Osteoblast (primary cell): ENCODE measurements at regions not wholly inside any gene's neighbourhood (a gene's known extent, or its start where the extent isn't known, plus 50 kb on each side); places are given as distances from the start of the nearest gene placed in this dataset.
A peak's percentile ranks its signal among the peaks of the same experiment; 100 is the strongest.

Experiments
- DNase-seq: peaks from one replicate; pipeline ENCODE4 v3.0.0; 2011; ENCODE audit warnings: low spot score, mixed read lengths; ENCODE audit not compliant: insufficient read length; ENCODE audit errors: missing footprints
- H2AFZ ChIP-seq: 2 replicates; pipeline ENCODE4 v1.6.0; 2011; ENCODE audit warnings: mild to moderate bottlenecking, low read length
- H3K27ac ChIP-seq: 2 replicates; pipeline ENCODE4 v1.5.1; 2011; ENCODE audit warnings: mild to moderate bottlenecking, low read depth, low read length, moderate library complexity
- H3K27me3 ChIP-seq: 2 replicates; pipeline ENCODE4 v1.6.0; 2012; ENCODE audit warnings: mild to moderate bottlenecking, control low read depth, inconsistent platforms, low read length, moderate library complexity; ENCODE audit not compliant: insufficient read depth
- H3K36me3 ChIP-seq: 2 replicates; pipeline ENCODE4 v1.5.1; 2011; ENCODE audit warnings: mild to moderate bottlenecking, low read length, control low read depth, moderate library complexity; ENCODE audit not compliant: insufficient read depth
- H3K4me1 ChIP-seq: 2 replicates; pipeline ENCODE4 v1.5.1; 2011; ENCODE audit warnings: mild to moderate bottlenecking, low read length, control low read depth, moderate library complexity; ENCODE audit not compliant: insufficient read depth
- H3K4me2 ChIP-seq: 2 replicates; pipeline ENCODE4 v1.6.0; 2011; ENCODE audit warnings: mild to moderate bottlenecking, low read length; ENCODE audit not compliant: insufficient read depth
- H3K4me3 ChIP-seq: fragments of 200-600 bp; sonication (generic); 3 replicates; pipeline ENCODE4 v1.5.1; 2012; ENCODE audit warnings: mild to moderate bottlenecking, low read length, inconsistent platforms; ENCODE audit not compliant: insufficient read depth
- H3K79me2 ChIP-seq: 2 replicates; pipeline ENCODE4 v1.6.0; 2012; ENCODE audit warnings: mild to moderate bottlenecking, low read length, control low read depth, inconsistent platforms; ENCODE audit not compliant: insufficient read depth
- H3K9me3 ChIP-seq: 2 replicates; pipeline ENCODE4 v1.5.1; 2011; ENCODE audit warnings: low read depth, low read length, control low read depth
- H4K20me1 ChIP-seq: 2 replicates; pipeline ENCODE4 v1.6.0; 2012; ENCODE audit warnings: mild to moderate bottlenecking, low read length, control low read depth; ENCODE audit not compliant: insufficient read depth
- TF ChIP-seq, protein P1 (sequence below): IDR thresholded peaks from 2 replicates; pipeline ENCODE4 v1.5.1; 2011; ENCODE audit warnings: mild to moderate bottlenecking, low read depth, low read length, moderate library complexity; ENCODE audit errors: extremely low read depth

DNA sequence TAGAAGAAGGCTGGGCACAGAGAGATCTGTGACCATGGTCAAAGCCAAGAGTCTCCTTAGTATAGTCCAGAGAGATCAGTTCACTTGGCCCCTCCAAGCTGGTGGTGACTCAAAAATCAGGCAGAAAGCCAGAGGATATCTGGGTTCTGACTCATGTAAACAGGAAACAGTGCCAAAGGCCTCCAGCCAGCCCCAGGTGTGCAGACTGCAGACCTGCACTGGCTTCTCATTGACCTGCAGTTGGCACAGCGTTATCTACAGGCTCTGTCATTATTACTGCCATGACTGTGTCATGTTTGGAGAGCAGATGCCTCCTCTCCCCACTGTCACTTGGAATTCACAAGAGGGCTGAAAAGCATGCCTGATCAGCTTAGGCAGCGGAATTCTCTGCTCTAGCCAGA, 295.7 kb upstream of the PRKD1 start:
- peaks cover 39% of the 10 kb centered on the region for H3K4me1 ChIP-seq
- DNase-seq, result peak; percentile 32
- no peak overlapping the region for H2AFZ ChIP-seq

GRCh38 chr14:30223966-30224365, 296.3 kb upstream of the PRKD1 start:
- H3K4me1 ChIP-seq, result peaks cover 39% of the 10 kb centered on the region
- H3K36me3 ChIP-seq, result no peaks in the 10 kb centered on the region
- H4K20me1 ChIP-seq, result no peaks in the 10 kb centered on the region
- H3K79me2 ChIP-seq, result no peaks in the 10 kb centered on the region
- DNase-seq, result no peak
- TF ChIP-seq, protein P1, sequence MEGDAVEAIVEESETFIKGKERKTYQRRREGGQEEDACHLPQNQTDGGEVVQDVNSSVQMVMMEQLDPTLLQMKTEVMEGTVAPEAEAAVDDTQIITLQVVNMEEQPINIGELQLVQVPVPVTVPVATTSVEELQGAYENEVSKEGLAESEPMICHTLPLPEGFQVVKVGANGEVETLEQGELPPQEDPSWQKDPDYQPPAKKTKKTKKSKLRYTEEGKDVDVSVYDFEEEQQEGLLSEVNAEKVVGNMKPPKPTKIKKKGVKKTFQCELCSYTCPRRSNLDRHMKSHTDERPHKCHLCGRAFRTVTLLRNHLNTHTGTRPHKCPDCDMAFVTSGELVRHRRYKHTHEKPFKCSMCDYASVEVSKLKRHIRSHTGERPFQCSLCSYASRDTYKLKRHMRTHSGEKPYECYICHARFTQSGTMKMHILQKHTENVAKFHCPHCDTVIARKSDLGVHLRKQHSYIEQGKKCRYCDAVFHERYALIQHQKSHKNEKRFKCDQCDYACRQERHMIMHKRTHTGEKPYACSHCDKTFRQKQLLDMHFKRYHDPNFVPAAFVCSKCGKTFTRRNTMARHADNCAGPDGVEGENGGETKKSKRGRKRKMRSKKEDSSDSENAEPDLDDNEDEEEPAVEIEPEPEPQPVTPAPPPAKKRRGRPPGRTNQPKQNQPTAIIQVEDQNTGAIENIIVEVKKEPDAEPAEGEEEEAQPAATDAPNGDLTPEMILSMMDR, result no peak
- H3K4me2 ChIP-seq, result no peak overlapping the region
- H2AFZ ChIP-seq, result no peak overlapping the region
- H3K27ac ChIP-seq, result no peak overlapping the region
- no peaks in the 10 kb centered on the region for H3K9me3 ChIP-seq
- no peaks in the 10 kb centered on the region for H3K27me3 ChIP-seq
- H3K4me3 ChIP-seq, result no peak overlapping the region

More for the DNA sequence above, 295.7 kb upstream of the PRKD1 start:
- no peaks in the 10 kb centered on the region for H3K9me3 ChIP-seq
- H4K20me1 ChIP-seq, result no peaks in the 10 kb centered on the region
- H3K4me2 ChIP-seq, result peak overlapping the region; percentile 3
- H3K36me3 ChIP-seq, result no peaks in the 10 kb centered on the region
- H3K4me3 ChIP-seq, result no peak overlapping the region
- H3K27me3 ChIP-seq, result no peaks in the 10 kb centered on the region
- H3K79me2 ChIP-seq, result no peaks in the 10 kb centered on the region
- no peak overlapping the region for H3K27ac ChIP-seq
- TF ChIP-seq, protein P1, result no peak

DNA sequence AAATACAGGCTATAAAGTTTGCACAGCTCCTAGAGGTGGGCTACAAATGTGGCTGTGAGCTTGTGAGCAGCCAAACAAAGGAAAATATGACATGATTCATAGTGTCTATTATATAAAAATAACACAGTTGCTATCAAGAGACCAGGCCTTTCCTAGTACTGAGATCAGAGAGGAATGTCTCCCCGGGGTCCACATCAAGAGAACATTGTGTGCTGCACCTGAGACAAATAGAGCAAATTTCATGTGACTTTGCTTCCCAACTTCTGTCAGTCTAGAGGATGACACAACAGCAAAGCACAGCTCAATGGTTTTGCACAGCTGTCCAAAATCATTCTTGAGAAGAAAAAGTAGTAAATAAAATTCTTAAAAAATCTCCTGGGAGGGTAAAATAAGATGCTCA, 297.5 kb upstream of the PRKD1 start:
- peaks cover 39% of the 10 kb centered on the region for H3K4me1 ChIP-seq
- H3K4me3 ChIP-seq, result no peak overlapping the region
- no peaks in the 10 kb centered on the region for H3K27me3 ChIP-seq
- H3K27ac ChIP-seq, result no peak overlapping the region
- no peak for DNase-seq
- no peaks in the 10 kb centered on the region for H3K9me3 ChIP-seq
- no peaks in the 10 kb centered on the region for H4K20me1 ChIP-seq
- H3K4me2 ChIP-seq, result no peak overlapping the region
- H3K79me2 ChIP-seq, result no peaks in the 10 kb centered on the region
- H3K36me3 ChIP-seq, result no peaks in the 10 kb centered on the region
- TF ChIP-seq, protein P1, result no peak
- H2AFZ ChIP-seq, result no peak overlapping the region

DNA sequence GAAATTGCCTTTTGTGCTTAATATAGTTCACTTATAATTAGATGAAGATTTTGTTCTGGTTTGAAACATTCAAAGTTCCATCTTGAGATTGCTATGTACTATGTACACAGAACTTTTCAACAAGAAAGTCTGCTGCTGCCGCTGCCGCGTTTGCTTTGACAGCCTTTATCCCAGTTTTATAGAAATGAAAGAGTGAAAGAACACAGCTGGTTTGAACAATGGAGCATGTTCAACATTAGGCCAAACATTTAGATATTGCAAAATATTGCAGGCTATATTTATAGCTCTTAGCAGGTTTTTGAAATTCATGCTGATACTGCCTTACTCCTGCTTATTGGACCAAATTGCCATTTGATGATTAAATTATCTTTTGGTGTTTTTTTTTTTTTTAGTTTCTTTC, 299.8 kb upstream of the PRKD1 start:
- no peak for DNase-seq
- no peaks in the 10 kb centered on the region for H3K79me2 ChIP-seq
- no peaks in the 10 kb centered on the region for H3K27me3 ChIP-seq
- H3K36me3 ChIP-seq, result no peaks in the 10 kb centered on the region
- H2AFZ ChIP-seq, result peak overlapping the region; percentile 42
- H3K4me2 ChIP-seq, result peak overlapping the region; percentile 34
- TF ChIP-seq, protein P1, result no peak
- H3K9me3 ChIP-seq, result no peaks in the 10 kb centered on the region
- H3K4me1 ChIP-seq, result peaks cover 26% of the 10 kb centered on the region
- H3K4me3 ChIP-seq, result no peak overlapping the region
- H4K20me1 ChIP-seq, result no peaks in the 10 kb centered on the region
- no peak overlapping the region for H3K27ac ChIP-seq
